Body of pancreas (tissue), 4 donors: ENCODE measurements at regions not wholly inside any gene's neighbourhood (a gene's known extent, or its start where the extent isn't known, plus 50 kb on each side); places are given as distances from the start of the nearest gene placed in this dataset.

Source experiments
- POLR2A ChIP-seq, 3 donors: fragments of 450-650 bp; IDR thresholded peaks; one replicate each; pipeline ENCODE4 v1.6.1; 2016; ENCODE audit warnings: antibody characterized with exemption in 3 of 3, mild to moderate bottlenecking in 2 of 3
- TF ChIP-seq, protein P1 (sequence below), 7 experiments: fragments of 450-650 bp in 4 of 7; fragments of 200-600 bp in 3 of 7; sonication (generic) in 3 of 7; IDR thresholded peaks; one replicate each; pipeline ENCODE4 v1.5.1; 2016 to 2019; ENCODE audit warnings: antibody characterized with exemption in 7 of 7

DNA sequence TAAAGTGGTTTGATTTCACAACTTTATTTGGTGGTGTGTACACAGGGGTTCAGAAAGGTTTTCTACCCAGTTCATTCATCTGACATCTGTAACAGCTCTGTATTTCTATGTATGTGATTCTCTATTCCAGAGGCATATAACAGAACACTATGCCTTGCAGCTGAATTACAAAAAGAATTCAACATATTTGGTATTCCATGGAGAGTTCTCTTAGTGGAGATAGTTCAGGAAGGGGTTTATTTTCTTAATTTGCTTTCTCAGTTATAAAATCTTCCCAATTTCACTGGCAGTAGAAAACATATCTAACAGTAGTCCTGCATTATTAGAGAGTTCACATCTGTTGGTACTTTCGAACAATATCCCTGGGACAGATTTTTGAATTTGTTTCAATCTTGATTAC, 207.9 kb upstream of the LYPLAL1 start:
- TF ChIP-seq, protein P1, sequence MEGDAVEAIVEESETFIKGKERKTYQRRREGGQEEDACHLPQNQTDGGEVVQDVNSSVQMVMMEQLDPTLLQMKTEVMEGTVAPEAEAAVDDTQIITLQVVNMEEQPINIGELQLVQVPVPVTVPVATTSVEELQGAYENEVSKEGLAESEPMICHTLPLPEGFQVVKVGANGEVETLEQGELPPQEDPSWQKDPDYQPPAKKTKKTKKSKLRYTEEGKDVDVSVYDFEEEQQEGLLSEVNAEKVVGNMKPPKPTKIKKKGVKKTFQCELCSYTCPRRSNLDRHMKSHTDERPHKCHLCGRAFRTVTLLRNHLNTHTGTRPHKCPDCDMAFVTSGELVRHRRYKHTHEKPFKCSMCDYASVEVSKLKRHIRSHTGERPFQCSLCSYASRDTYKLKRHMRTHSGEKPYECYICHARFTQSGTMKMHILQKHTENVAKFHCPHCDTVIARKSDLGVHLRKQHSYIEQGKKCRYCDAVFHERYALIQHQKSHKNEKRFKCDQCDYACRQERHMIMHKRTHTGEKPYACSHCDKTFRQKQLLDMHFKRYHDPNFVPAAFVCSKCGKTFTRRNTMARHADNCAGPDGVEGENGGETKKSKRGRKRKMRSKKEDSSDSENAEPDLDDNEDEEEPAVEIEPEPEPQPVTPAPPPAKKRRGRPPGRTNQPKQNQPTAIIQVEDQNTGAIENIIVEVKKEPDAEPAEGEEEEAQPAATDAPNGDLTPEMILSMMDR (IDR thresholded peaks at IDR 0.05), result no peak
- TF ChIP-seq POLR2A (IDR thresholded peaks at IDR 0.05), result no peak
